ENCODE measurements at regions not wholly inside any gene's neighbourhood (a gene's known extent, or its start where the extent isn't known, plus 50 kb on each side); places are given as distances from the start of the nearest gene placed in this dataset.

DNA sequence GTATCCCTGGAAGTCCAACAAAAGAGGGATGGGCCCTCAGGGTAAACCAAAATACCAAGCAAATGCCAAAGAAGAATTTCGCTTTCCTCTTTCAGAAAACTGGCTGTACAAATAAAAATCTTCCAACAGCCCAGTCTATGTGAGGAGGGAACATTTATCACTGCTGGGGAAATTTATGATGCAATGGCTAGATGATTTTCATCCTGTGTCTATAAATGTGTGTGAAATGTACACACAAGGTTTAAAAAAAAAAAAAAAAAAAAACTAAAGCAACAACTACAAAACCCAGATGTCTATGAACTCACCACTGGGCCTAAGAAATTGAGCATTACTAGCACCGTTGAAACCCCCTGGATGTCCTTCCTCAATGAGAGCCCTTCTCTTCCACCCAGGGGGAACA, 68.7 kb upstream of the SLC4A11 start:
- no peak for DNase-seq

- DNase-seq, result no peak
These were observed 68.1 kb upstream of the SLC4A11 start for GRCh38 chr20:3307078-3307477.

DNA sequence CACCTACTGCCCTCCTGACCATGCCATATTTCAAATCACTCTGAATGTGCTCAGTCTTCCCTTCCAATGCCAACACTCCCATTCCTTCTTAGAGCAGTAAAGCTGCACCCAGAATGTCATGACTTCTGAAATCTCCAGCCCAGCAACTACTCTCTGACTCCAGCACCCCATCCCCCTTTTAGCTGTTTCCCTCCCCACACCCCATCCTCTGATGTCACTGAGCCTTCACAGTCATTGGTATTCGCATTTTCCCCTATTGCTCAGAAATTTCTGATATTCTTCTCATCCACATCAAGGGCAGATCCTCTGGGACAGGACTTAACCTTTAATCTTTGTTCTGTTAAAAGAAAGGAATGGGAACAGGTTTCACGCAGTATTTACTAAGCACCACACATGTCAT, 67.1 kb upstream of the SLC4A11 start:
- DNase-seq, result no peak

DNA sequence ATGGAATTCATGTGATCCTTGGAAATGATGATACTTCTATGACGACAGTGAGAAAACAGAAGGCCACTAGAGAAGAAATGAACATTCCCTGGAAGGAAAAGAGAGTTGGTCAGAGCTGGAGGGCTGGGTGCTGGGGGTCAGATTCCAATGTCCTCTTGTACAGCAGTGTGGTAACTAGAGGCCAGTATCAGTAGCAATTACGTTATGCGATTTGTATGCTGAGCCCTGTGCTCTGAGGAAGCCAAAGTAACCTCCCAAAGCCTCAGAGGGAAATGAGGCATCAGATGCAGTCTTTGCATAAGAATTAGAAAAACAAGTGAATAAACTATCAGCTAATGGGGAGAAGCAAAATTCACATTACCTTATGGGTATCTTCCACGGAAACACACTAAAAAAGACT, 65.5 kb upstream of the SLC4A11 start:
- no peak for DNase-seq

- DNase-seq, result no peak
These were observed 58.0 kb upstream of the SLC4A11 start for GRCh38 chr20:3297079-3297378.

DNA sequence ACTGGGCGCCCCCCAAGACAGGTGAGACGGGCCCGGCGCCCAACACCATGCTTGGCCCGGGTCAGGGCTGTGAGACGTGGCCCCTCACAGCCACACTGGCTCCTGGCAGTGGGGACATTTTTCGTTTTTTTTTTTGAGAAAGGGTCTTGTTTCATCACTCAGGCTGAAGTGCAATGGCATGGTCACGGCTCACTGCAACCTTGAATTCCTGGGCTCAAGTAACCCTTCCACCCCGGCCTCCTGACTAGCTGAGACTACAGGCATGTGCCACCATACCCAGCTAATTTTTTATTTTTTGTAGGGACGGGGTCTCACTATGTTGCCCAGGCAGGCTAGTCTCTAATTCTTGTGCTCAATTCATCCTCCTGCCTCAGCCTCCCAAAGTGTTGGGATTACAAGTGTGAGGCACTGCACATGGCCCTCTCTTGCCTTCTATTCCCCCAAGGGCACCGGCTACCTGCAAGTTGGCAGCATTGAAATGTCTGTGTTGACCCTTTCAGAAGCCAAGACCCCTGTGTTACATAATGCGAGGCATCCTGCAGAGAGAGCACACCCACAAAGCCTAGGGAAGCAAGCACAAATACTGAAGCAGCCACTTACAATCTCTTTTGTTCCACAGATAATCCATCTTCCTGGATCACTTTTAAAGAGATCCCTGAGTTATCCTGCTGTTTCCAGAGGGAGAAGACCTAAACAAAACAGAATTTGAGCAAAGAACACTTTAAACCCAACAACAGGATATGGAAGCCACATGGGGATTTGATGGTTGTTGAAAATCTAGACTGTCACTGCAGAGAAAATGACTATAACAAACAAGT, 57.5 kb upstream of the SLC4A11 start:
- no peak for DNase-seq

Measured in femur (tissue), 1 donor.